AG10803 (cell line): ENCODE measurements at regions not wholly inside any gene's neighbourhood (a gene's known extent, or its start where the extent isn't known, plus 50 kb on each side); places are given as distances from the start of the nearest gene placed in this dataset.
"Not testable (repeated sequence)": the region's sequence is repeated elsewhere in the genome, so short reads cannot be mapped to it uniquely, and the experiment has no call there.

Source experiments
- DNase-seq: peaks from one replicate; pipeline ENCODE4 v3.0.0; 2010; ENCODE audit warnings: low read depth
- H3K4me3 ChIP-seq: 2 replicates; pipeline ENCODE4 v1.5.1; 2011; ENCODE audit warnings: mild to moderate bottlenecking, low read length, control low read depth
- TF ChIP-seq, protein P1 (sequence below): conservative IDR thresholded peaks from 2 replicates; pipeline ENCODE4 v1.5.1; 2011; ENCODE audit warnings: mild to moderate bottlenecking, low read length, control low read depth, inconsistent platforms

DNA sequence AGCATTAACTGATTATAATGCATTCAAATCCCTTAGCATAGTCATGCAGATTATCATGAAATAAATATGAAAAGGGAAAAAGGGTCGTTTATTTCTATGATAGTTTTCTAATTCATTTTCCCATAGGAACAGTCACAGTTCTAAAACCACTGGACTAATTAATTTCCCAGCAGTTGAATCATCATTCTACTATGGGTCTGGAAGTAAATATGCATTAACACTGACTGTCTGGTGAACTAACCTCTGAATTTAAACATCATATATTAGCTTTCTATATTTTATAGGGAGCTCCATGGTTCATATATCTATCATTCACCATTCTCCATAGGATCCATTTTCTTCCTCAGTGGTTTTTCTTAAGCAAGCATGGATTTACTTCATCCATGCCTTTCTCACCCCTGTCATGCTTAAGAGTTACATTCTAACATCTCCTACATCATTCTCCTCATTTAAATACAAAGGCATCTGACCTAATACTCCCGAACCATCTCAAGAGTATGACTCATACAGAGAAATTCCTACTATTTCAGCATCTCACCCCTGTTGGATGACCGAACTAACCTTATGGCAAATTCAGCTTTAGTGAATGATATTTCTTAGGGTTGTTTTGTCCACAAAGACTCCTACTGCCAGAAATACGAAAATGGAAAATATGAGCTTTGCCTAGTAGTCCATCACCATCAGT is 198.7 kb upstream of the ADAMTS3 start:
- TF ChIP-seq, protein P1, sequence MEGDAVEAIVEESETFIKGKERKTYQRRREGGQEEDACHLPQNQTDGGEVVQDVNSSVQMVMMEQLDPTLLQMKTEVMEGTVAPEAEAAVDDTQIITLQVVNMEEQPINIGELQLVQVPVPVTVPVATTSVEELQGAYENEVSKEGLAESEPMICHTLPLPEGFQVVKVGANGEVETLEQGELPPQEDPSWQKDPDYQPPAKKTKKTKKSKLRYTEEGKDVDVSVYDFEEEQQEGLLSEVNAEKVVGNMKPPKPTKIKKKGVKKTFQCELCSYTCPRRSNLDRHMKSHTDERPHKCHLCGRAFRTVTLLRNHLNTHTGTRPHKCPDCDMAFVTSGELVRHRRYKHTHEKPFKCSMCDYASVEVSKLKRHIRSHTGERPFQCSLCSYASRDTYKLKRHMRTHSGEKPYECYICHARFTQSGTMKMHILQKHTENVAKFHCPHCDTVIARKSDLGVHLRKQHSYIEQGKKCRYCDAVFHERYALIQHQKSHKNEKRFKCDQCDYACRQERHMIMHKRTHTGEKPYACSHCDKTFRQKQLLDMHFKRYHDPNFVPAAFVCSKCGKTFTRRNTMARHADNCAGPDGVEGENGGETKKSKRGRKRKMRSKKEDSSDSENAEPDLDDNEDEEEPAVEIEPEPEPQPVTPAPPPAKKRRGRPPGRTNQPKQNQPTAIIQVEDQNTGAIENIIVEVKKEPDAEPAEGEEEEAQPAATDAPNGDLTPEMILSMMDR = no peak
- DNase-seq = peak; percentile 79
- no peak overlapping the region for H3K4me3 ChIP-seq

DNA sequence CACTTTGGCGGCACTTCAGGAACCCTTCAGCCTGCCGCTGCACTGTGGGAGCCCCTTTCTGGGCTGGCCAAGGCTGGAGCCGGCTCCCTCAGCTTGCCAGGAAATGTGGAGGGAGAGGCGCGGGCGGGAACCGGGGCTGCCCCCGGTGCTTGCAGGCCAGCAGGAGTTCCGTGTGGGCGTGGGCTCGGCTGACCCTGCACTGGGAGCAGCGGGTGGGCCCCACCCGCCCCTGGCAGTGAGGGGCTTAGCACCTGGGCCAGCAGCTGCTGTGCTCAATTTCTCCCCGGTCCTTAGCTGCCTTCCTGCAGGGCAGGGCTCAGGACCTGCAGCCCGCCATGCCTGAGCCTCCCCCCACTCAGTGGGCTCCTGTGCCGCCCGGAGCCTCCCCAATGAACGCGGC is 196.8 kb upstream of the ADAMTS3 start:
- H3K4me3 ChIP-seq, DNase-seq: not testable (repeated sequence)

DNA sequence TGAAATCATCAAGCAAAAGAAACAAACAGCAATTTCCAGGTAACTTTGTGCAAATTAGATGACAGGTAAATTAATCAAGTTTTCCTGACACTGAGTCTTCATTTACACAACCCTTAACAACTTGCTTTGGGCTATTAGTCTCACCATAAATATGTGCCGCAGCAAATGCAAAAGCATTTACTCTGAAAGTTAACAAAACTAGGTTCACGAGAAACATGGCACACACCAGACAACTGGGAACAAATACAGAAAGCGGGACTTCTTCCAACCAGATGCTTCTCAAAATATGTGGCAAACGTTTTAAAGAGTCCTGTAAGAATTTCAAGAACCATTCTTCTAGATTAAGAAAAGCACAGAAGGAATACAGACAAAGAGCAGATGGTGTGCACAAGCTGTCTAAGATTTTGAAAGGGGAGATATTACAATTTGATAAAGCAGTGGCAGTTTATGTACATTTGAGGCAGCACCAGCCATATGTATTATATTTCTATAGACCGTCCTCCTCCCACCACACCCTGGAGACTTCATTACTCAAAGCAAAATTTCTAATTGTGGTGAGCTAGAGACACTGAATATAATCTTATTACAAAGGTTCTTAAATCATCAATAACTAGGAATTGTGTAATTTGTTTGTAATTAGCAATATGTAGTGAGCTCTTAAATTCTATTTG is 192.5 kb upstream of the ADAMTS3 start:
- H3K4me3 ChIP-seq = no peak overlapping the region
- TF ChIP-seq, protein P1 = no peak
- DNase-seq = no peak

DNA sequence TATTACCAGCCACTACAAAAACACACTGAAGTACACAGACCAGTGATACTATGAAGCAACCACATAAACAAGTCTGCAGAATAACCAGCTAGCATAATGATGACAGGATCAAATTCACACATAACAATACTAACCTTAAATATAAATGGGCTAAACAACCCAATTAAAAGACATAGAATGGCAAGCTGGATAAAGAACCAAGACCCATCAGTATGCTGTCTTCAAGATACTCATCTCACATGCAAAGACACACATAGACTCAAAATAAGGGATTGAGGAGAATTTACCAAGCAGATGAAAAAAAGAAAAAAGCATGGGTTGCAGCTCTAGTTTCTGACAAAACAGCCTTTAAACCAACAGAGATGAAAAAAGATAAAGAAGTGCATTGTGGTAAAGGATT is 184.4 kb upstream of the ADAMTS3 start:
- not testable (repeated sequence) for DNase-seq, H3K4me3 ChIP-seq

DNA sequence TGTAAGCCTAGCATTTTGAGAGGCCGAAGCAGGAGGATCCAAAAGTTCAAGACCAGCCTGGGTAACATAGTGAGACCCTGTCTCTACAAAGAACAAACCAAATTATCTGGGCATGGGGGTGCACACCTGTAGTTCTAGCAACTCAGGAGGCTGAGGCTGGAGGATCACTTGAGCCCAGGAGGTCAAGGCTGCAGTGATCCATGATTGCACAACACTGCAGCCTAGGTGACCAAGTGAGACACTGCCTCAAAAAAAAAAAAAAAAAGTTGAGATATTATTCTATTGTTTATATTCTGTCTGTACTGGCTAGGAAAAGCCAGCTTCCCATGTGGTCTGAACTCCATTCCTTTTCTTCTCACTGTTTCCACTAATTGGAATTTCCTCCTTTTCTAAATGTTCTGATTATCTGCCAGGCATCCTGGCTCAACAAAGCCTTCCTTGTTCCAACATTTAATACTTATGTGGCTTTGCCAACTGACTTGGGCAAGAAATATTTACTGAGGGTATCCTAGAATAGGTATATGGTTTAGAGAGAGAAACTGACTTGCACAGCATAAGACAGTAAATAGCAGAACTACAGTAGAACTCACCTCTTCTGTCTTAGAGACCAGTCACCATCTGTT is 175.2 kb upstream of the ADAMTS3 start:
- H3K4me3 ChIP-seq = no peak overlapping the region
- TF ChIP-seq, protein P1 = no peak
- no peak for DNase-seq

DNA sequence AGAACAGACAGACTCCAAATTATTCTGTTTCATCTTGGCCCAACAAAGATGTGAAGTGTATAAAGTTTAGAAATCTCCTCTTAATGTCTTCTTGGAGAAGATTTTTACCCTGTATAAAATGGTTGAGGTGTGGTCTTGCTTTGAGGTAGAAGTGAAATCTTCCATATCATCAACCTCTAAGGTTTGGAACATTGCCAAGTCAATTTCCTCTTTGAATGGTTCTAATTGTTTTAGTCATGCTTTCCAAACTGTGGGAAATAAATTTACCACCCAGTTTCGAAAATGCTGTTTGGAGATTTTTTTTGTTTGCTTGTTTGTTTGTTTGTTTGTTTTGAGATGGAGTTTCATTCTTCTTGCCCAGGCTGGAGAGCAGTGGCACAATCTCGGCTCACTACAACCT is 174.1 kb upstream of the ADAMTS3 start:
- no peak overlapping the region for H3K4me3 ChIP-seq
- no peak for DNase-seq
- TF ChIP-seq, protein P1 = no peak

DNA sequence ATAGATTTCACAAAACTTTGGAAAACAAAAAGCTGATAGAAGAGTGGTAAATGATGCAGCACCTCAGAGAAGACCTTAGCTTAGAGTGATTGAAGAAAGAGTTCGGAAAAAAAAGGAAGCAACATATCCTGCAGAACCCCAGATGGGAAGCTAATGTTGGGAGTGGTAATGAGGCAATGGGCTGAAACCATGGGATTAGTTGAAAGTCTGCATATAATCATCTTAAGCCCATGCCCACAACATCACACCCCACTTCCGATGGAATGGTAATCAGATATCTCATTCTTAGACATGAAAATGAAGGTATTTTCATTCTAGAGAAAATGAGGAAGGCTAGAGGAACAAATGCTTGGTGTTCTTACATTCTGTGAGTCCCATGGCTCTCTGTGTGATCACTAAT is 146.3 kb upstream of the ADAMTS3 start:
- no peak overlapping the region for H3K4me3 ChIP-seq
- TF ChIP-seq, protein P1 = no peak
- no peak for DNase-seq
